ENCODE measurements at regions not wholly inside any gene's neighbourhood (a gene's known extent, or its start where the extent isn't known, plus 50 kb on each side); places are given as distances from the start of the nearest gene placed in this dataset.

- TF ChIP-seq POLR2AphosphoS5 (IDR thresholded peaks at IDR 0.05; ENCODE audit: low read depth, low read length) (no peak), EZH2 (IDR thresholded peaks at IDR 0.05) (no peak), ZNF274 (IDR thresholded peaks at IDR 0.05; ENCODE audit: low read depth, low read length) (no peak), MAX (IDR thresholded peaks at IDR 0.05) (no peak), ATF3 (IDR thresholded peaks at IDR 0.05) (no peak), CEBPB (IDR thresholded peaks at IDR 0.05; ENCODE audit: low read depth) (no peak), ZBTB33 (IDR thresholded peaks at IDR 0.05; ENCODE audit: extremely low read depth, insufficient replicate concordance, low read length) (no peak), POLR2A (IDR thresholded peaks at IDR 0.05; ENCODE audit: borderline replicate concordance, extremely low read depth, insufficient read depth, insufficient read length) (no peak)
- TF ChIP-seq, protein P1, sequence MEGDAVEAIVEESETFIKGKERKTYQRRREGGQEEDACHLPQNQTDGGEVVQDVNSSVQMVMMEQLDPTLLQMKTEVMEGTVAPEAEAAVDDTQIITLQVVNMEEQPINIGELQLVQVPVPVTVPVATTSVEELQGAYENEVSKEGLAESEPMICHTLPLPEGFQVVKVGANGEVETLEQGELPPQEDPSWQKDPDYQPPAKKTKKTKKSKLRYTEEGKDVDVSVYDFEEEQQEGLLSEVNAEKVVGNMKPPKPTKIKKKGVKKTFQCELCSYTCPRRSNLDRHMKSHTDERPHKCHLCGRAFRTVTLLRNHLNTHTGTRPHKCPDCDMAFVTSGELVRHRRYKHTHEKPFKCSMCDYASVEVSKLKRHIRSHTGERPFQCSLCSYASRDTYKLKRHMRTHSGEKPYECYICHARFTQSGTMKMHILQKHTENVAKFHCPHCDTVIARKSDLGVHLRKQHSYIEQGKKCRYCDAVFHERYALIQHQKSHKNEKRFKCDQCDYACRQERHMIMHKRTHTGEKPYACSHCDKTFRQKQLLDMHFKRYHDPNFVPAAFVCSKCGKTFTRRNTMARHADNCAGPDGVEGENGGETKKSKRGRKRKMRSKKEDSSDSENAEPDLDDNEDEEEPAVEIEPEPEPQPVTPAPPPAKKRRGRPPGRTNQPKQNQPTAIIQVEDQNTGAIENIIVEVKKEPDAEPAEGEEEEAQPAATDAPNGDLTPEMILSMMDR (IDR thresholded peaks at IDR 0.05 in 2 of 3, conservative IDR thresholded peaks at IDR 0.05 in 1 of 3; ENCODE audit: borderline replicate concordance in 1 of 3, insufficient read depth in 1 of 3, low read depth in 2 of 3, low read length in 2 of 3) = no peak
Measured at GRCh38 chr1:242946206-242946605, 308.9 kb downstream of the CEP170 start.
